Cardiac fibroblast (primary cell): ENCODE measurements at regions not wholly inside any gene's neighbourhood (a gene's known extent, or its start where the extent isn't known, plus 50 kb on each side); places are given as distances from the start of the nearest gene placed in this dataset.

ENCODE experiments used
- DNase-seq, 2 donors: peaks; one replicate each; pipeline versions ENCODE4 v3.0.0 to v3.0.0-alpha.2; 2010; ENCODE audit warnings: low read depth in 2 of 2
- H3K4me3 ChIP-seq, 2 donors: replicated peaks in 1 of 2; 1 replicate in 1 of 2; 2 replicates in 1 of 2; pipeline ENCODE4 v1.5.1; 2011; ENCODE audit warnings: low read depth in 2 of 2, low read length in 2 of 2, mild to moderate bottlenecking in 2 of 2, moderate library complexity in 1 of 2
- TF ChIP-seq, protein P1 (sequence below): IDR thresholded peaks from one replicate; pipeline ENCODE4 v1.5.1; 2011; ENCODE audit warnings: low read depth, mild to moderate bottlenecking, low read length, inconsistent platforms

DNA sequence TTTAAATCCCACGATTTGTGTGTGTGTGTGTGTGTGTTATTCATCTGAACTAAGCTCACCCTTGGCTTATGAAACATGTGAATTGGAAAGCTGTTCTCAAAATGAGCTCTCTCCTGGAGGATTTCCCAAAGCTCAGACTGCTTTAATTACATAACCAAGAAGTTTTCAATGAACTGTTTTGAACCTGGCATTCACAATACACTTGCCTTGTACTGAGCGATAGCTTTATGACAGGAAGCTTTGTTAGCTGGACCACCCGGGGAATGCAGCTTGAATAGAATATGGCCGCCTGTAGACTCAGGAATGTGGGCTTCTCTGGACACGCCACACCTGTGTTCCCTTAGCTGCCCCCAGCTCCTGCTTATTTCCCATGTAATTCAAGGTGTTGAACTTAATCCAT lies 71.4 kb upstream of the PREP start:
- no peak for DNase-seq
- no peak overlapping the region for H3K4me3 ChIP-seq
- TF ChIP-seq, protein P1, sequence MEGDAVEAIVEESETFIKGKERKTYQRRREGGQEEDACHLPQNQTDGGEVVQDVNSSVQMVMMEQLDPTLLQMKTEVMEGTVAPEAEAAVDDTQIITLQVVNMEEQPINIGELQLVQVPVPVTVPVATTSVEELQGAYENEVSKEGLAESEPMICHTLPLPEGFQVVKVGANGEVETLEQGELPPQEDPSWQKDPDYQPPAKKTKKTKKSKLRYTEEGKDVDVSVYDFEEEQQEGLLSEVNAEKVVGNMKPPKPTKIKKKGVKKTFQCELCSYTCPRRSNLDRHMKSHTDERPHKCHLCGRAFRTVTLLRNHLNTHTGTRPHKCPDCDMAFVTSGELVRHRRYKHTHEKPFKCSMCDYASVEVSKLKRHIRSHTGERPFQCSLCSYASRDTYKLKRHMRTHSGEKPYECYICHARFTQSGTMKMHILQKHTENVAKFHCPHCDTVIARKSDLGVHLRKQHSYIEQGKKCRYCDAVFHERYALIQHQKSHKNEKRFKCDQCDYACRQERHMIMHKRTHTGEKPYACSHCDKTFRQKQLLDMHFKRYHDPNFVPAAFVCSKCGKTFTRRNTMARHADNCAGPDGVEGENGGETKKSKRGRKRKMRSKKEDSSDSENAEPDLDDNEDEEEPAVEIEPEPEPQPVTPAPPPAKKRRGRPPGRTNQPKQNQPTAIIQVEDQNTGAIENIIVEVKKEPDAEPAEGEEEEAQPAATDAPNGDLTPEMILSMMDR: no peak

DNA sequence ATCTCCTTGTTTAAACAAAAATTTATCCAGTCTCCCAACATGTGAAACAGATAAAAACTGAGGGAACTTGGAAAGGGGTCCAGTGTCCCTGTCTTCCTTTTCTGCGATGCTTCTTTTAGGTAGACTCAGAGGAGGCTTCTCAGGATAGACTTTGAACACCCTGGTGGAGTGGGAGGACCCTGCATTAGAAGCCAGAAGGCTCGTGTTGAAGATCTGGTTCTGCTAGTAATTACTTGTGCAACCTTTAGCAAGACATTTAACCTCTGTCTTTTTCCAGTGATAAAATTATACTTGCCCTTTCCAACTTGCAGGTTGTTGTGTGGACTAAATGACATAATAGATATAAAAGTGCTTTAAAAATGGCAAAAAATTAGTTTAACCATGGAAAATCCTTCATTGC lies 67.1 kb upstream of the PREP start:
- TF ChIP-seq, protein P1: no peak
- H3K4me3 ChIP-seq: no peak overlapping the region

DNA sequence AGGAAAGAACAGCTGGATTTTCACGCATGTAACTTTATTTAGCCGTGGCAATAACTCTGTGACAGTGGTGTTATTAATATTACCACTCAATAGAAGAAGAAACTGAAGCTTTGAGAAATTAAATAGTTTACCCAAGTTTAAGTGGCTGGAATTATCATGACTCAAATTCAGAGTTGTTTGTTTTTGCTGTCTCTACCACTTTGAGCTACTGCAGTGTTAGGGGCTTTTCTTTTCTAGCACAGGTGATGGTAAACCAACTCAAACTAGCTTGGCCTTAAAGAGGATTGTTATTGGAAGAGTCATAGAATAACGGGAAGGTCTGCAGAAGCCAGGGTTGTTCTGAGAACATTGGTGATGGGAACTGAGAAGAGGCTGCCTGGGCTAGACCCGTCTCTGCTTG lies 66.0 kb upstream of the PREP start:
- H3K4me3 ChIP-seq: no peak overlapping the region
- DNase-seq: no peak
- TF ChIP-seq, protein P1: no peak

More for the DNA sequence above, 67.1 kb upstream of the PREP start:
- DNase-seq: no peak

DNA sequence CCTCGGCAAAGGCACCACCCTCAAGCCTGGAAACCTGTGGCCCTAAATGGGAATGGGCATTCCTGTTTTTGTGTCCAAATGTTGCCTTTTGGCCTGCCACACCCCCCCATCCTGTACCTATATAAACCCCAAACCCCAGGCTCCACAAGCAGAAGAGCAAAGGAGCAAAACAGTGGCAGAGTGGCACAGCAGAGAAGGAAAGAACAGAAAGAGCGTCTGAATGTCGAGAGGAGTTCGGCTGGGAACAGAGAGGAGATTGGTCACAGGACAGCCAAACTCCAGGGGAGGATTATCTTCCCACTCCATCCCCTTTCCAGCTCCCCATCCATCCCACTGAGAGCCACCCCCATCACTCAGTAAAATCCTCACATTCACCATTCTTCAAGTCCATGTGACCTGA lies 58.0 kb upstream of the PREP start:
- no peak for DNase-seq
- H3K4me3 ChIP-seq: no peak overlapping the region
- TF ChIP-seq, protein P1: no peak

DNA sequence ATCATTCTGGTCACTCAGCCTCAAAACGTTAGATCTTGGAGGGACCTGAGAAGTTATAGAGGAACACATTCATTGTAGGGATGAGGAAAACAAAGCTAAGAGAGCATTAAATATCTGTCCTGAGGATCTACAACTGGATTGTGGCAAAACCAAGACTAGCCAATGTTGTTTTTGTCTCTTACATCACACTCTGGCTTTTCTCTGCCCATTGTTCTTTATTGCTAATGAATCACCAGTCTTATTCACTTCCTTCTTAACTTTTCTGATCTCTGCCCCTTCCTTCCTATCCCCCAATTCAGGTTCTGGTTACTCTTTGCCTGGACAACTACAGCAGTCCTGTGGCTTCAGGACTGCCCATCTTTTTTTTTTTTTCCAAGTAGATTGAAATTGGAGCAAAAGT lies 57.0 kb upstream of the PREP start:
- DNase-seq: peak; percentile 25 to 88
- TF ChIP-seq, protein P1: no peak
- H3K4me3 ChIP-seq: no peak overlapping the region

DNA sequence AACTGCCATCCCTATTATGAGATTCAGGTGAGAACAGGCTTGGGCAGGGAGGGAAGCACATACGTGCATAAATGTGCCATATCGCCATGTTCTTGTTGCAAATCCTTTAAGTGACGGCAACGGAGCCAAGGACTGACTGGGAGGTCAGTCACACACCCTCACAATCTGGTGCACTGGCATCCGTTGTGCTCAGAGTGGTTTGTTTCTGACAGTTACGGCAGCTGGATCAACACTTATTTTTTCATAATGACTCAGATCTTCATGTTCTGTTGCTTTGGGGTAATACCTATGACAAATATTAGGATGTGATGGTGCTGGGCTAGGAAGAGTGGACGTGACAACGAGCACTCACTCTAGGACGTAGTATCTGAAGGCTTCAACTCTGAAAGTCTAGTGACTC lies 56.2 kb upstream of the PREP start:
- TF ChIP-seq, protein P1: no peak
- H3K4me3 ChIP-seq: no peak overlapping the region
- DNase-seq: peak in 1 of 2 donors; percentile 80

DNA sequence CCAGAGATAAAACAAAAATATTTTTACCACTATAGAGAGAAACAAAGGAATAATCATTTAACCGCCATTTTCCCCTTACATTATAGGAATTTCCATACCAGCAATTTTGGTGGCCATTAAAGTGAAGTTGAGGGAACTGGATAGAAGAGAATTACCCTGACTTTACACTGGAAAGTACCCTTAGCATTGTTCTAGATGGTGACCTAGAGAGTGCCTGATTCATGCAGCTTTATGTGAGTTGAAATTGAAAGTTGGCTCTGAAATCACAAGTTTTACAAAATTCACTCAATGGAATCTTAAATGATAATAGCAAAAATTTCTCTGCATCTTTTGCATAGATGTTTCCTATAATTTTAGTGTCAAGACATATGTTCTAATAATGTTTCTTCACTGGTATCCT lies 55.7 kb upstream of the PREP start:
- no peak overlapping the region for H3K4me3 ChIP-seq
- TF ChIP-seq, protein P1: no peak
- peak in 1 of 2 donors; percentile 37 for DNase-seq
